ENCODE measurements at regions not wholly inside any gene's neighbourhood (a gene's known extent, or its start where the extent isn't known, plus 50 kb on each side); places are given as distances from the start of the nearest gene placed in this dataset.
"Not testable (repeated sequence)": the region's sequence is repeated elsewhere in the genome, so short reads cannot be mapped to it uniquely, and the experiment has no call there.

DNA sequence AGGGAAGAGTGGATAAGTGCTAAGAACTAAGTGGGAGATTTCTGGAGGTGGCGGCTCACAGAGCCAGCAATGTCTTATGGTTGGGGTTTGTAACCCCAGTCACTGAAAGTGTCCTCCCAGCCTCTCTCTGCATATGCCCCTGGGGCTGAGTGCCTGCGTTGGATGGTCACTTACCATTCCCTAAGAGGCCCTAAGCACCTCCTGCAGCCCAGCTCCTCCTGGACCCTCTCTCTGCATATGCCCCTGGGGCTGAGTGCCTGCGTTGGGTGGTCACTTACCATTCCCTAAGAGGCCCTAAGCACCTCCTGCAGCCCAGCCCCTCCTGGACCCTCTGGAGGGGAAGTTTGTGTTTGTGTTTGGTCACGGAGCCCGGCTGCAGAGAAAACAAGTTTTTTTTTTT, 425.8 kb downstream of the TMEM121 start:
- intact Hi-C loops (cut with DNase I, micrococcal nuclease), result no loop called here
- no peaks in the 10 kb centered on the region for H3K9me3 ChIP-seq
- no peak for TF ChIP-seq CTCF (IDR thresholded peaks at IDR 0.05)
- no peak overlapping the region for H3K4me3 ChIP-seq
- DNase-seq (no peak), ATAC-seq (no peak)
- H3K36me3 ChIP-seq (ENCODE audit: low read depth), result no peaks in the 10 kb centered on the region
- H3K4me1 ChIP-seq (ENCODE audit: low read depth), result no peaks in the 10 kb centered on the region

GRCh38 chr14:105952826-105953225, 426.4 kb downstream of the TMEM121 start:
- DNase-seq (no peak), ATAC-seq (no peak)
- no peak for TF ChIP-seq CTCF (IDR thresholded peaks at IDR 0.05)
- no peak overlapping the region for H3K4me3 ChIP-seq
- H3K36me3 ChIP-seq (ENCODE audit: low read depth), result no peaks in the 10 kb centered on the region
- H3K4me1 ChIP-seq (ENCODE audit: low read depth), result no peaks in the 10 kb centered on the region
- intact Hi-C loops (cut with DNase I, micrococcal nuclease), result no loop called here
- peaks cover 2% of the 10 kb centered on the region for H3K9me3 ChIP-seq

GRCh38 chr14:105961625-105962024, 435.2 kb downstream of the TMEM121 start:
- H3K4me3 ChIP-seq; intact Hi-C loops (cut with DNase I, micrococcal nuclease); H3K4me1 ChIP-seq (ENCODE audit: low read depth); DNase-seq; H3K36me3 ChIP-seq (ENCODE audit: low read depth); ATAC-seq; H3K9me3 ChIP-seq: not testable (repeated sequence)

- DNase-seq (no peak), ATAC-seq (no peak)
- intact Hi-C loops (cut with DNase I, micrococcal nuclease), result no loop called here
- TF ChIP-seq CTCF (IDR thresholded peaks at IDR 0.05), result no peak
- Histone ChIP-seq H3K36me3 (ENCODE audit: low read depth) (no peaks in the 10 kb centered on the region), H3K4me3 (no peak overlapping the region), H3K4me1 (ENCODE audit: low read depth) (no peaks in the 10 kb centered on the region), H3K9me3 (no peaks in the 10 kb centered on the region)
These were observed 436.1 kb downstream of the TMEM121 start for GRCh38 chr14:105962532-105962931.

DNA sequence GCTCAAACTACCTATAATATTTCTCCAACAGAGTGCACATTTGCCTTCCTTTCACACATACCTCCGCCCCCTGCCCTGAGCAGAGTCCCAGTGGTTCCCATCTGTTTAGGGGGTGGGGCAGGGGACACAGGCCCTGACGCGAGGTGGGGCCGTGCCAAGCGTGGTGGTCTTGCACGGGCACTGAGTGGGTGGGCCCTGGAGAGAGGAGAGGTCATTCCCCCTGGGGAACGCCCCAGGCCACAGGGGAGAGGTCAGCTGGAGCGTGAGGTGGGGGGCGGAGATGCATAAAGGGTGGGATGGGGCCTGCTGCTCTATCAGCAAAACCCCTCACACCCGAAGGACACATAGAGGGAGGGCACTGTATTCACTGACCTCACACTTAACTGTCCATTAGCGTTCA, 441.9 kb downstream of the TMEM121 start:
- ATAC-seq, result no peak
- no peak for TF ChIP-seq CTCF (IDR thresholded peaks at IDR 0.05)
- no peaks in the 10 kb centered on the region for H3K9me3 ChIP-seq

DNA sequence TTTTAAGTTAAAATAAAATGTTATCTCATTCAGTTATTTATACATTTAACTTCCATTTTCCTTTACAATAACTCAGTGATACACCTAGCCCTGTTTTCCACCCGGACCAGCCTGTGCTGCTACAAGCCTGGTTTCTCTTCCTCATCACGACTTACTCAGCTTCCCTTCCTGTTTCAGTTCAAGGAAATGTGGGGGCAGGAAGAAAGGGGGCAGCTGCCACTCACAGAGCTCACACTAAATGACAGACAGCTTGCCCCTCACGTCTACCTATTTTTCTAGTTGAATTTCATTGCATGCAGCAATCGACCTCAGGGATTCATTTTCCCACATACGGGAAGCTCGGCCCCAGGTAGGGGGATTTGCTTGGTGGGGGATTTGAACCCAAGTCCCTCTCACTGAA, 442.6 kb downstream of the TMEM121 start:
- not testable (repeated sequence) for DNase-seq

More for the DNA sequence above, 441.9 kb downstream of the TMEM121 start:
- H3K4me3 ChIP-seq, result no peak overlapping the region
- DNase-seq, result no peak
- H3K36me3 ChIP-seq (ENCODE audit: low read depth), result no peaks in the 10 kb centered on the region
- no peaks in the 10 kb centered on the region for H3K4me1 ChIP-seq (ENCODE audit: low read depth)
- intact Hi-C loops (cut with DNase I, micrococcal nuclease), result no loop called here

GRCh38 chr14:105970821-105971220, 444.4 kb downstream of the TMEM121 start:
- intact Hi-C loops (cut with DNase I, micrococcal nuclease); ATAC-seq; H3K4me3 ChIP-seq; H3K9me3 ChIP-seq; H3K4me1 ChIP-seq (ENCODE audit: low read depth); H3K36me3 ChIP-seq (ENCODE audit: low read depth); DNase-seq: not testable (repeated sequence)

More for the DNA sequence above, 442.6 kb downstream of the TMEM121 start:
- H3K4me1 ChIP-seq (ENCODE audit: low read depth); H3K9me3 ChIP-seq; H3K4me3 ChIP-seq; H3K36me3 ChIP-seq (ENCODE audit: low read depth); intact Hi-C loops (cut with DNase I, micrococcal nuclease); ATAC-seq: not testable (repeated sequence)

Measured in mucosa of descending colon (tissue), 3 donors.